Keratinocyte (primary cell): ENCODE measurements at regions not wholly inside any gene's neighbourhood (a gene's known extent, or its start where the extent isn't known, plus 50 kb on each side); places are given as distances from the start of the nearest gene placed in this dataset.

ENCODE experiments used
- DNase-seq: peaks from one replicate; pipeline ENCODE4 v3.0.0-alpha.2; 2011; ENCODE audit warnings: low read depth, missing footprints, low spot score
- FAIRE-seq: peaks from 2 replicates; lab custom pipeline; 2011; peaks lifted over from hg19 to GRCh38; lab: Jason Lieb, UNC
- H2AFZ ChIP-seq: 2 replicates; pipeline ENCODE4 v1.6.0; 2012; ENCODE audit warnings: low read length, control low read depth, inconsistent platforms; ENCODE audit not compliant: control insufficient read depth
- H3K27ac ChIP-seq: 2 replicates; pipeline ENCODE4 v1.5.1; 2011; ENCODE audit warnings: low read length; ENCODE audit not compliant: control insufficient read depth, insufficient read depth
- H3K27me3 ChIP-seq: 3 replicates; pipeline ENCODE4 v1.6.0; 2011; ENCODE audit warnings: low read length; ENCODE audit not compliant: control insufficient read depth, insufficient read depth; ENCODE audit errors: extremely low read depth
- H3K36me3 ChIP-seq, 2 experiments: 2 replicates in 1 of 2; 3 replicates in 1 of 2; pipeline ENCODE4 v1.5.1; 2011; ENCODE audit warnings: low read length in 2 of 2, mild to moderate bottlenecking in 1 of 2; ENCODE audit not compliant: control insufficient read depth in 2 of 2, insufficient read depth in 2 of 2; ENCODE audit errors: extremely low read depth in 1 of 2
- H3K4me1 ChIP-seq: 3 replicates; pipeline ENCODE4 v1.5.1; 2011; ENCODE audit warnings: low read length; ENCODE audit not compliant: control insufficient read depth, insufficient read depth; ENCODE audit errors: extremely low read depth
- H3K4me2 ChIP-seq: 3 replicates; pipeline ENCODE4 v1.6.0; 2011; ENCODE audit warnings: low read depth, low read length; ENCODE audit not compliant: control insufficient read depth, insufficient read depth; ENCODE audit errors: extremely low read depth
- H3K4me3 ChIP-seq, 3 experiments: fragments of 200-600 bp in 1 of 3; sonication (generic) in 1 of 3; 2 replicates in 2 of 3; 3 replicates in 1 of 3; pipeline ENCODE4 v1.5.1; 2011 to 2016; ENCODE audit warnings: low read length in 3 of 3, mild to moderate bottlenecking in 3 of 3, control low read depth in 2 of 3, inconsistent platforms in 1 of 3, low read depth in 1 of 3, mixed read lengths in 1 of 3, mixed run types in 1 of 3, moderate library complexity in 1 of 3; ENCODE audit not compliant: control insufficient read depth in 2 of 3, insufficient read depth in 2 of 3; ENCODE audit errors: extremely low read depth in 1 of 3
- H3K79me2 ChIP-seq: 2 replicates; pipeline ENCODE4 v1.6.0; 2012; ENCODE audit warnings: low read length; ENCODE audit not compliant: control insufficient read depth, insufficient read depth
- H3K9ac ChIP-seq: 3 replicates; pipeline ENCODE4 v1.6.0; 2011; ENCODE audit warnings: low read length; ENCODE audit not compliant: control insufficient read depth, insufficient read depth; ENCODE audit errors: extremely low read depth
- H3K9me1 ChIP-seq: 3 replicates; pipeline ENCODE4 v1.6.0; 2011; ENCODE audit warnings: low read length; ENCODE audit not compliant: control insufficient read depth, insufficient read depth; ENCODE audit errors: extremely low read depth
- H3K9me3 ChIP-seq: 2 replicates; pipeline ENCODE4 v1.5.1; 2012; ENCODE audit warnings: low read depth, low read length; ENCODE audit not compliant: control insufficient read depth
- H4K20me1 ChIP-seq: 3 replicates; pipeline ENCODE4 v1.6.0; 2011; ENCODE audit warnings: low read length; ENCODE audit not compliant: control insufficient read depth, insufficient read depth; ENCODE audit errors: extremely low read depth
- EZH2 ChIP-seq: IDR thresholded peaks from one replicate; pipeline ENCODE4 v1.6.1; 2012; ENCODE audit warnings: inconsistent platforms, mild to moderate bottlenecking, low read length, moderate library complexity
- dilution Hi-C: fragments of 300-500 bp; cut with MboI; formaldehyde crosslinking; loops from one replicate; pipeline ENCODE4 v1.7.0; 2020; ENCODE audit warnings: low sequenced_read_pairs; ENCODE audit not compliant: extremely low pct_ligation_motif_present
- TF ChIP-seq, protein P1 (sequence below), 3 experiments: IDR thresholded peaks in 1 of 3; conservative IDR thresholded peaks in 1 of 3; optimal IDR thresholded peaks in 1 of 3; 2 replicates in 2 of 3; 3 replicates in 1 of 3; pipeline versions ENCODE3 to v1.5.1; 2011; ENCODE audit warnings: low read length in 3 of 3, mild to moderate bottlenecking in 3 of 3, moderate library complexity in 2 of 3, control low read depth in 1 of 3, inconsistent platforms in 1 of 3; ENCODE audit not compliant: insufficient read depth in 2 of 3; ENCODE audit errors: extremely low read depth in 1 of 3

GRCh38 chr3:68055215-68055614, 400.8 kb upstream of the SUCLG2 start:
- Histone ChIP-seq H3K27me3 (no peaks in the 10 kb centered on the region), H3K9me1 (no peaks in the 10 kb centered on the region), H3K9ac (no peak overlapping the region), H3K36me3 (no peaks in the 10 kb centered on the region), H3K79me2 (no peaks in the 10 kb centered on the region), H3K27ac (no peak overlapping the region), H3K9me3 (no peaks in the 10 kb centered on the region), H3K4me2 (no peak overlapping the region), H3K4me1 (no peaks in the 10 kb centered on the region), H4K20me1 (no peaks in the 10 kb centered on the region), H2AFZ (no peak overlapping the region), H3K4me3 (no peak overlapping the region)
- dilution Hi-C loops, result no loop called here
- FAIRE-seq, result no peak
- TF ChIP-seq EZH2, result no peak
- TF ChIP-seq, protein P1, sequence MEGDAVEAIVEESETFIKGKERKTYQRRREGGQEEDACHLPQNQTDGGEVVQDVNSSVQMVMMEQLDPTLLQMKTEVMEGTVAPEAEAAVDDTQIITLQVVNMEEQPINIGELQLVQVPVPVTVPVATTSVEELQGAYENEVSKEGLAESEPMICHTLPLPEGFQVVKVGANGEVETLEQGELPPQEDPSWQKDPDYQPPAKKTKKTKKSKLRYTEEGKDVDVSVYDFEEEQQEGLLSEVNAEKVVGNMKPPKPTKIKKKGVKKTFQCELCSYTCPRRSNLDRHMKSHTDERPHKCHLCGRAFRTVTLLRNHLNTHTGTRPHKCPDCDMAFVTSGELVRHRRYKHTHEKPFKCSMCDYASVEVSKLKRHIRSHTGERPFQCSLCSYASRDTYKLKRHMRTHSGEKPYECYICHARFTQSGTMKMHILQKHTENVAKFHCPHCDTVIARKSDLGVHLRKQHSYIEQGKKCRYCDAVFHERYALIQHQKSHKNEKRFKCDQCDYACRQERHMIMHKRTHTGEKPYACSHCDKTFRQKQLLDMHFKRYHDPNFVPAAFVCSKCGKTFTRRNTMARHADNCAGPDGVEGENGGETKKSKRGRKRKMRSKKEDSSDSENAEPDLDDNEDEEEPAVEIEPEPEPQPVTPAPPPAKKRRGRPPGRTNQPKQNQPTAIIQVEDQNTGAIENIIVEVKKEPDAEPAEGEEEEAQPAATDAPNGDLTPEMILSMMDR (optimal IDR thresholded peaks at IDR 0.05 in 1 of 3, IDR thresholded peaks at IDR 0.05 in 1 of 3, conservative IDR thresholded peaks at IDR 0.05 in 1 of 3; ENCODE audit: extremely low read depth in 1 of 3, insufficient read depth in 2 of 3, low read length in 3 of 3), result no peak
- DNase-seq, result no peak

- no peak overlapping the region for H3K9ac ChIP-seq
- no peak overlapping the region for H3K27ac ChIP-seq
- H3K36me3 ChIP-seq, result no peaks in the 10 kb centered on the region
- no peak overlapping the region for H2AFZ ChIP-seq
- H4K20me1 ChIP-seq, result no peaks in the 10 kb centered on the region
- no peaks in the 10 kb centered on the region for H3K9me3 ChIP-seq
- H3K4me2 ChIP-seq, result no peak overlapping the region
- no peak for TF ChIP-seq EZH2
- TF ChIP-seq, protein P1 (optimal IDR thresholded peaks at IDR 0.05 in 1 of 3, IDR thresholded peaks at IDR 0.05 in 1 of 3, conservative IDR thresholded peaks at IDR 0.05 in 1 of 3; ENCODE audit: extremely low read depth in 1 of 3, insufficient read depth in 2 of 3, low read length in 3 of 3), result no peak
- no peak overlapping the region for H3K4me3 ChIP-seq
- DNase-seq (no peak), FAIRE-seq (no peak)
- H3K4me1 ChIP-seq, result no peaks in the 10 kb centered on the region
- H3K27me3 ChIP-seq, result no peaks in the 10 kb centered on the region
- no peaks in the 10 kb centered on the region for H3K79me2 ChIP-seq
- dilution Hi-C loops, result no loop called here
- no peaks in the 10 kb centered on the region for H3K9me1 ChIP-seq
These were observed 395.4 kb upstream of the SUCLG2 start for GRCh38 chr3:68049776-68050175.
